Pons (tissue), 1 donor: ENCODE measurements at regions not wholly inside any gene's neighbourhood (a gene's known extent, or its start where the extent isn't known, plus 50 kb on each side); places are given as distances from the start of the nearest gene placed in this dataset.

Source experiments
- DNase-seq: peaks from one replicate; pipeline ENCODE4 v3.0.0-alpha.2; 2016; ENCODE audit warnings: low spot score

DNA sequence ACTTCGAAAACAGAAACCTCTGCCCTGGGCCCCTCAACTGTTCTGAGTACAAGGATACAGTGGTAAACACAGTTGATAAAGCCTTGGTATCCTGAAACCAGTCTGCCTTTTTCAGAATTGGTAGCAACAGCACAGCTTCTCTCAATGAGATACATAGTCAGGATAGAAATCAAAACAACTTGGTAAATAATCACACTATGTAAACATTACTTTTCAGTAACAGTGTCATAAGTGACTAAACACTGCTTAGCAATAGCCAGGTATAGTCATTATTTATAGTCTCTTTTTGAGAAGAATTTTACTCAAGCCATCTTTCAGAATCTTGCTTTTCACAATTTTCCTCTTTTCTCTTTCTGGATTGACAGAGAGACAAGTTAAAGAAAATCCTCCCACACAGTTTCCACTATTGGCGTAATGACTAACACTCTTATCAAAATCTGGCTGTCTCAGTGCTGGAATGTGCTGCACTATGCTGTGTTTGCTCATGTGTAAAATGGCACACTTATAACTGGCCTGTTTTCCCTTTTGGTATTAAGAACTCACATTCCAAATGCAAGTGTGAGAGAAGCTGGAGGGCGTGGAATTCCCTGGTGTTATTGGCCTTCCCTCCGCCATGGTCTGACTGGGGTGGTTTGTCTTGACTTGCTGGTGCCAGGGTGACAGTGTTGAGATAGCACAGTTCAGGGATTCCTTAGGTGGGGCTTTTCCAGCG is 368.8 kb downstream of the TDRD3 start:
- no peak for DNase-seq

DNA sequence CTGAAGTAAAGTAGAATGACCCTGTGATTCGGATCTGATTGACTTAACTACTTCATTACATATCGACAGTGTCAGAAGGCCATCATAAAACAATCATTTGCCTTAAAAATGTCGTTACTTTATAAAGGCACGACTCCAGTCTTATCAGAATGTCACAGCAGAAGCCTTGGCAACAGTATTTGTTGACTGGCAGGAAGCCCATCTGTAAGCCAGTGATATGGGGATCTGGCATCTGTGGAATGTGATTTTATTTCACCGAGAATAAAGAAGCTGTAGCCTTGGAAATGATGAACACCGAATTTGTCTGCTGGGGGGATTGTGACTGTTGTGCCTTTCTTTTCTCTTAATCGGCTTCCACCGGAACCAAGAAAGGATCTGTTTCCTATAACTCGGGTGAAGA is 362.5 kb downstream of the TDRD3 start:
- DNase-seq = no peak

DNA sequence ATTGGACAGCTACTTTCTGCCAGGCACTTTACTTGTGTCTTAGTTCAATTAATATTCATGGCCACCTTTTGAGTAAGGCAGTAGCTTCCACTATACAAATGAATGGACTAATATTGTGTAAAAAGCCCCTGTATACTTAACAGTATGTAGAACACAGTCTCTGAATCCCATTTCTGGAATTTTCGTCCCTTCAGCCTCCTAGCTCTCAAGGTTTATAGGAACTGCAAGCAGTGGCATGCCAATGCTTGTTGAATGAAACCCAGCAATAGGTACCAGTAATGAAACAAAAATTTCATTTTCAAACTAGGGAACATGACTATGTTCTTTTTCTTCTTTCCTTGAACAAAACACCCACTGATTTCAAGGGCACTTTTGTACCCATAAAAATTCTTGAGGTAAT is 361.6 kb downstream of the TDRD3 start:
- DNase-seq = no peak

DNA sequence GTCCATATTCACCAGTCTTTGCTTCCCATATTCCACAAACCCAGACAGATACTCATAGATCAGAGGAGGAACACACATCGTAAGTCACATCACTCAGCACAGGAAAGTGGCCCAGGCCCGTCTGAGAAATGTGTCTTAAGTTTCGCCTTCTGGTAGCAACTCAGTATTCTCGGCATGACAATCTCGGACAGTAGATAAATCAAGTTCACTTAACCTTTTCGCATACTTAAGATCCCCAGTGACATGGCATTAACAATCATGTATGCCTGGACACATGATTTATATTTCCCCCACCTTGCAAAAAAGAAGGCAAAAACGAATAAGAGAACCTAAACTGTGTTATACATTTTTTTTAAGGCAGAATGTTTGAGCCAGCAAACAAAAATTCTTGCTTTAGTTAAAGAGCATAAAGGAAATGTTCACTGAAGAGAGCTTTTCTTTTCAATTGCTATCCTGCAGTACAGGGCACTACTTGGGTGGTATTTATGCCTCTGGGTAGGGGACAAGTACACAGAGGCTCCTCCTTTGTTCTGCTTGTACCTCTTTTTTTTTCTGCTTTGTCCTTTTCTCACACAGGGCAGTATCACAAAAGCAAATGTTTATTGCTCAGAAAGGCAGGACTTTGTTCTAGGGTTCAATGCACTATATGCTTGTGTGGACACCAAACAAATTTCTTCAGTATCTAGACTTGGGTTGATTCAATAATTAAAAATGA is 360.6 kb downstream of the TDRD3 start:
- DNase-seq = no peak

DNA sequence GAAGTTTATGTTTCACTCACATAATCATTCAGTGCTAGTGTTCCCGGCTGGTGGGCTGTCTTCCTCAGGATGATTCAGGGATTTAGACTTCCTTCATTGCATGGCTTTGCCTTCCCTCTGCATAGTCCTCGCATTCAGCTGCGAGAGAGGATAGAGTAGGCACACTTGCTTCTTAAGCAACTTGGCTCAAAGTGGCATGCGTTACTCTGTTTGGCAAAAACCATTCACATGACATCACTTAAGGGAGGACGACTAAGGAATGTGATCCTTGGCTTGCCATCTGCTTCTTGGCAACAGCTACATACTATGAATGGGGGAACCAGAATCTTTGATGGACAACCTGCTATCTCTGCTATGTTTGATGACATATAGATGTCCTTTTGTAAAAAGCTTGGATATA is 359.3 kb downstream of the TDRD3 start:
- DNase-seq = no peak

DNA sequence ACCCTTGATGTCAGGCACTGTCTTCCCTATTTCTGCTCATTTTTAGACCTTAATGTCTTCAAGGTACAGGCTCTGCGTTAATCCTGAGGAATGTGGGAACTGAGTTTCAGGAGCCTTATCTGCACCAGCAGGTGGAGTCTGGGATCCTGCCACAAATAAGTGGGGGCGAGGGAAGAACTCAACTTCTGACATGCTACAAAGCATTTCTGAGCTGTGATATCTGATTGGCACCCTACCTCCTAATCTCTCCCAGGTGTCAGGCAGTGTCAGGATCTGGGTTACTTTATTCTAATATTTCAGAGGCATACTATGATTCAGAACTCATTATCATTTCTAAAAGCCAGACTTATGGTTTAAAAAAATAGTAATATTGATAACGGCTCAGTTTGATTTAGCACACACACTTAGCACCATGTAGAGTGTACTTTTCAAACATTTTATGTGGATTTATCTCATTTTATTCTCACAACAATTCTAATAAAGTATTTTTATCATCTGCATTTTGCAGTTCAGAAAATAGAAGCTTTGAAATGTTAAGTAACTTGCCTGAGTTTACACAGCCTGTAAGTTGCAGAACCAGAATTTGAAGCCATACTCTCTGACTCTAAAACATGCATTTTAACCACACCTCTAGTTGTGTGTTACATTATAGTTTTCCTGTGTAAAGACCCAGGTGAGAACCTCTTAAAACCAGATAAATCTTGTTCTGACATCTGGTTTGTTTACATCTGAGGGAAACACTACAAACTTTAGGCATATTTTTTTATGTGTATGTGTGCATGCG is 358.6 kb downstream of the TDRD3 start:
- DNase-seq = no peak

DNA sequence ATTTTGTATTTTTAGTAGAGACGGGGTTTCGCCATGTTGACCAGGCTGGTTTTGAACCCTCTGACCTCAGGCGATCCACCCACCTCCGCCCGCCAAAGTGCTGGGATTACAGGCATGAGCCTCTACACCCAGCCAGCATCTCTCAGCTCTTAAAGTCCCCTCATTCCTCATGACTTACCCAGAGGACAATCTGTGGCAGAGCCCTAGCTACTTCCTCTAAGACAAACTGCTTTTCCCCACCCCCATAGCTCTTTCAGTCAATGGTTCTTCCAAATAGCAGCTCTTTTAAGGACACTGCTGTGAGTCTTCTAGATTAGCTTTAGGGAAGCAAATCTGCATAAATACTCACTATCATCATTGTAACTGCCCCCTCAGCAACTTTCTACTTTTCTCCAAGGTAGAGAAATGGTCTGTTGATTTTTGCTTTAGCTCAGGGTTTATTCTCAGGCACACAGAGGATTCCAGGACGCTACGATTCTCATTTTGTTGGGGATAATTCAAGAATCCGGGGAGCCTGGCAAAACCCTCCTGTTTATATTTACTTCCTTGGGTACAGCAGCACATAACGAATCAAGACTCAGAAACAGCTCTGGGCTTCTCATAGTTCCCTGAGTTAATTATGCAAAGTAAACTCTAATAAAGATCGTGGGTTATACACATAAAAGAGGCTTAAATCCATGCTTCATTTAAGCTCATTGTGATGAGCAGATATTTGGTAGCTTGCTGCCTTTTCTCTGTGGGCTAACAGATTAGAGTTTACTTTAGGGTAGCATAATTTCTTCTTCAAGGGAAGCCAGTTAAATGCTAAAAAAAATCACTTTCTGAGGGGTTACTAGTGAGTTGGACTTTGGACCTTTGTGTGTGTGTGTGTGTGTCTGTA is 357.4 kb downstream of the TDRD3 start:
- DNase-seq = no peak

DNA sequence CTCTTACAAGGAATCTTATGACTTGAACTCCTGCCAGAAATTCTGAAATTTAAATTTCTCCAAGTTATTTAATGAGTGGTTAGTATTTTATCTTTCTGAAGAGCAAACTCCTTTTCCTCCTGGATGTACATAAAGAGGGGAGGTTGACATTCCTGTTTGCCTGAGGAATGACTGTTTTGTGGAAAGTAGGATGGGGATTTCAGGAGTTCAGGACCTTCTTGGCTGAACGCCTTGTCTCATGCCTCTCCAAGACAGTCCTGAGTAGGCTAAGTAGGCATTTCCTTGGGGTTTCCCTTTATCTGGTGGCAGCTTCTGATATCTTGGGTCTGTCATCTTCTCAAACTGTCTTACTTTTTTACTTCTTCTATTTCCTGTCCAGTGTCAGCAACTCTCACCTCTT is 356.6 kb downstream of the TDRD3 start:
- DNase-seq = no peak

DNA sequence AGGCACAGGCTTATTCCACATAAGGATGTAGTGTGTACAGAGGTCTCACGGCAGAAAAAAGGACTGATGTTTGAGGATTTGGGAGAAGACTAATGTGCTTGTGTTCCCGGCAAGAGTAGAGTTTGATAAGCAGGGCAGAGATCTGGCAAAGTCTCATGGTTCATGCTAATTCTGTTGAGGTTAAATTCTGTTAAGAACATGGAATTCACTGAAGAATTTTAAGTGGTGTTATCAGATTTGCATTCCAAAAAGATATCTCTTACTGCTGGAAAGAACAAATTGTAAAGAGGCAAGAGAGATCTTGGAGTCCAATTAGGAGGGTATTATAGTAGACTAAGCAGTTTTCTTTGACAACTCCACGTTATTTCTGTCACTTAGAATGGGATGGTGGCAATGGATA is 348.3 kb downstream of the TDRD3 start:
- DNase-seq = no peak

DNA sequence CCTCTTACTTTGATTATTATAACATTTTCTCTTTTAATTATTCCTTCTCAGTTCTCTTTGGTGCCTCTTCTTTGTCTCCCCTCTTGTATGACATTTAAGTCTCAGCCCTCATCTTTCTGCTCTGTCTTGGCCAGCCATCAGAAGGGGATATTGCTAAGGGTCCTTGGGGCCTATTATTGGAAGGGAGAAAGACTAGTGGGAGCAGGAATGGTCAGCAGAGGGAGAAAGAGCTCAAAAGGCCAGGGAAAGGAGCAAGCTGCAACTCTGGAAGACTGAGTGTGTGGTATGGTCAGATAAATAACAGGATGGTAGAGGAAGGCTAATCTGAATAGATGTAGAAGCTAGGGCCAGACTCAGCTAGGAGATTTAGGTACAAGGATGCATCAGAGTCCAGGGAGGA is 336.9 kb downstream of the TDRD3 start:
- DNase-seq = no peak

DNA sequence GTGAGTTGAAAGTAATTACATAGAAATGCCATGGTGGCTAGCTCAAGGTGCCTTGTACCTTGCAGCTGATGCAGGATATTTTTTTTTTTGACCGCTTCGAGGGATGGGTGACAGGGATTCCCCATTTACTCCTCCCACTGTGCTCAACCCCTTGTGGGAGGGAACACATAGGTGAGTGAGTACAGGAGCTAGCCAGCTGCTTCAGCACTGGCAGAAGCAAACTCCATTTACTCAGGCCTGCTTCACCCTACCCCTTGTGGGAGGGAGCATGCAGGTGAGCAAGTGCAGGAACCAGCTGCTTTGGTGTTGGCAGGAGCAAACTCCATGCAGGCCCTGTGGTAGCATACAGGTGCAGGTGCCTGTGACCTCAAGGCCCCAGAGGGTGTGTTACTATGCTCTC is 330.1 kb downstream of the TDRD3 start:
- DNase-seq = no peak

DNA sequence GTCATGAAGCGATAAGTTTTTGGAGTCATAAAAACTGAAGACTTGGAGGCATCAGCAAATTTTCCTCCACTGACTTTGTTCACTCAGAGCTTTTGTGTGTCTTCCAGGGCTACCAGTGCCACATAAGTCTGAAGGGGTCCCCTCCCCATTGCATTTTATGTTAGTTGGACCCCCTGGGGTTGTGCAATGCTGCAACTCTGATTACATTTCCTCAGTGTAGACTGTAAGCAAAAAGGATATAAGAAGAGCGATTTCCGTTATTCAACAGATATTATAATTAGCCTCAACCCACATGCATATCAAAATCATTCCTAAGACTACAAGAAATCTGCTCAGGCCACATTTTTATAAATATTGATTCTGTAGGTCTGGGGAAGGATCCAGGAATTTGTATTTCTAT is 324.0 kb downstream of the TDRD3 start:
- no peak for DNase-seq

DNA sequence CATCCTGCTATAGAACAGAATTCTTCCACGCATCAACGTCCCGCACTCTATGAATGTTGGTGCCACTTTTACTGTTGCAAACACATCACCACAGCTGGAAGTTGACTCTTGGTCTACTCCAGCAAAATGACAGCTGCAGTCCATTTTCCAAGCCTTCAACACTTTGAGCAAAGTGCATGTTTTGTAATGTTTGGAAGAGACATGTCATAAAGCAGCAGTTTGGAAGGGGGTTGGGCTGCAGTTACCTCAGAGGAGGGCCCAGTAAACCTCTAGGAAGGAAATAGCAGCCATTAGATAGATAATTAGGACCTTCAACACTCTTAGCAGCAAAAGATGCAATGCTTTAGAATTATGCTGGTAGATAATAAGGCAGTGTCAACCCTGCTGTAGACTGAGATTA is 323.6 kb downstream of the TDRD3 start:
- DNase-seq = no peak

DNA sequence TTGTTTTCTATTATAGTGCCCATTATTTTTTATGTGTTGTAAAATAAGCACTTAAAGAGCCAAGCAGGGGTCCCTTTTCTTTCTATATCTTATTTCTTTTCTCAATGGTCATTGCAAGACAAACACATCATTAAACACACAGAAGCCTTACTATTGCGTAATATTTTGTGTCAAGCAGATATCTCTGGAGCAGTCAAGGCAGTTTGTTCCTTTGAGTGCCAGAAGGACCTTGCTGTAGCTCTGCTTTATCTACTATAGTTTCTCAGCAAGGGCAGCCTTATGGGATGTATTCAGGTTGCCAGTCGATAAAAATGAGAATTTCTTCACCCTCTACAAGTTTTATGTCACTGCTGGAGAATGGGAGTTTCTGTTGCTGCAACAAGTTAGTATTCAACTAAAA is 319.3 kb downstream of the TDRD3 start:
- DNase-seq = no peak

DNA sequence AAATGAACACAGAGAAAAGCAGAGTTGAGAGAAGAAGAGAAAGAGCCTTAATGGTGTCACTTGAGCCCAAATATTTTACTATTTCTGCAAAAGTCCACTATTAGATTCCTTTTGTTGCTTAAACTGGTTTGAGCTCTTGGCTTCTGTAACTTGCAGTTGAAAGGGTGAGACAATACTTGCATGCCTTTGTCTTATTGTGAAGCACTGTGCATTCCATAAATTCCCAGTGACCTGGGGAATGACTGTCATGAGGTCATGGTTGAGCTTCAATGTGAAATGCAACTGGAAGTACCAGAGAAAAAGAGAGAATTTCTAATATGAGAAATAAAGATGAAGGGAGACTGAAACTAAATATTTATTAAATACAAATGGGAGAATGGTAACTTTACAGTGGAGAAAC is 310.9 kb downstream of the TDRD3 start:
- no peak for DNase-seq

DNA sequence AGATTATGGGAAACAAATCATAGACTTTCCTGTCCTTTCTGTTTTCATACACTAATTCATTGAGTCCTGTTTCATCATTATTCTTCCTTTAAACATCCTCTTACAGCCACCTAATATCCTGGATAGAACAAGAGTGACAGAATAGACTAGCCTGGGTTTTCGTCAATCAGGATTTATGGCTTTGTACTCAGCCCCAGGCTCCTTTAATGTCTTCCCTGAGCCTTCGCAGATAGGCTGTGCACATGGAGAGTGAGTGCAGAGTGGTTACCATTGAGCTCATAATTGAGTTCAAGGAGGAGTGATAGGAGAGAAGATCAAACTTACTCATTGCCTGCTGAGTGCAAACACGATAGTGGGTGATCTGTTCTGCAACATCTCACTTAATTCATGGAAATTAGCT is 304.9 kb downstream of the TDRD3 start:
- no peak for DNase-seq

DNA sequence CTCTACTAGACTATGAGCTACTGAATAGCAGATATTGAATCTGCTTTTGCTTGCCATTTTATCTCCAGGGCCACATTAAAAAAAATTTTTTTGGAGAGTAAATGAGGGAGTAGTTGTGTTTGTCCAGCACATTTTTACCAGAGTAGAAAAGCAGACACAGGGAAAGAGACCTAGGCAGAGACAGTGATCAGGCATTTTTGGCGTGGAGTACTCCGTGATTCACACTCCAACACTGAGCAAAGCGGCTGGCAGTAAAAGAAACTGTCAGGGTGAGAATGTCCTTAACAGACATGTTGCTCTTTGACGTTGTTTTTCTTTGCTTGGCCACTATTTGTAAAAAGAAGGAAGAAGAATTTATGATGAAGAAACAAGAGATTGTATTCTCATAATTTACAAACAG is 304.0 kb downstream of the TDRD3 start:
- no peak for DNase-seq

DNA sequence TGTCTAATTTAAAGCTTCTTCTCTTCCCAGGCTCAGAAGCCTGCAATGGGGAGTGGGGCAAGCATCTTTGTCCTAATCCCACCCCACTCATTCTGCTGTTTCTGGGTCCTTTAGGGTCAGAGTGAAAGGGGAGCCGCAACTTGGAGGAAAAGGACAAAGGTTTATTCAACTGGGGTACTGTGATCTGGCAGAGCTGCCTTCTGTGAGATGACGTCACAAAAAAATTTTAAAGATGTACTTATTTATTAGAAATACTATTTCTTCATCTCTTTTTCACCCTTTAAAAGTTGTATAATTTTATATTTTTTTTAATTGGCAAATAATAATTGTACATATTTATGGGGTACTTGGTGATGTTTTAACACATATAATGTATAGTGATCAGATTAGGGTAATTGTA is 302.6 kb downstream of the TDRD3 start:
- DNase-seq = no peak

DNA sequence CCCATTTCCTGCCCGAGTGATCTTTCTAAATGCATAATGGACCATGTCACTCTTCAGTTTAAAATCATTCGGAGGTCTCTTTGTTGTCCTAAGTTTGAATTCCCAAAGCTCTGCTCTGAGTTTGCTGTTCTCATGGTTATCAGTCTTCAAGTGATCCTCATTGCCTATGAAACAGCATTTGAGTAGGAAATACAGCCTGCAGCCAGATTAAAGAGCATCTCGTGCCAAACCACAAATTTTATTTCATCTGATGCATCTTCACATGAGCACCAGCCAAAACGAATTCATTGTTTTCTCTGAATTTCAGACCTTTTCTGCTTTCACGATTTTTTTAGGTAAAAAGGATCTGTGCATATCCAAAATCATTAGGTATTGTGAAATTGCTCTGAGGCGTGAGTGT is 299.6 kb downstream of the TDRD3 start:
- DNase-seq = no peak

DNA sequence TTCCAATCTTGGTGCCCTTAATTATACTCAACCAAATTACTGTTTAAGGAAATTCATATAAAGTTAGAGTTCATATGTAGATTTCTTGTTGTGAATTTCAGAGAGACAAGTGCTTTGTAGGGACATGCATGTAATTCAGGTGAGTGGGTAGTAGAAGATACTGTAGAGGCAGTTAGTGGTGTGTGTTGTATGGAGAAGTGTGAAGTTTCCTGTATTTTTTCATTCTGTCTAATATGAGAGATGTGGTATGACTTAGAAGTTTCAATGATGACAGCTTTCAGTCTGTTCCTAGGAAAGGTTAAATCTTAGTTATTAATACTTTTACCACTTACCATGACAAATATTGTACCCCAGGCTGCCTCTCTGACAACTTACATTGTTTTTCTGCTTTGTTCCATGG is 294.2 kb downstream of the TDRD3 start:
- DNase-seq = no peak

DNA sequence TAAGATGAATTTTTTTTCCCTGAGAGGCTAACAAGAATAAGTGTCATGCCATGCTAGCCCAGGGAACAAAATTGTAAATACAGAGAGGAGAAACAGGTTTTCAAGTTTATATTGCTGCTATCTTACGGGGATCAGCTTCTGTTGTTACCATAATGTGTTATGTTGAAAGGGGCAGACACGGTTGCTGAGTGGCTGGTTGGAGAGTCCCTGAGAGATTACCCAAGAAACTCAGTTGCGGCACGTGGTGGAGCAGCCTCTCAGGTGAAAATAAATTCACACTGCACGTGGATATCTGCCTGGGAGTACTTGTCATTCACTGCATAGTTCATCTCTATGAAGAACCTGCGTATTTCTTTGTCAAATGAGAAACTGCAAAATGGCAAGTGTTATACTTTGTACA is 293.6 kb downstream of the TDRD3 start:
- DNase-seq = no peak

DNA sequence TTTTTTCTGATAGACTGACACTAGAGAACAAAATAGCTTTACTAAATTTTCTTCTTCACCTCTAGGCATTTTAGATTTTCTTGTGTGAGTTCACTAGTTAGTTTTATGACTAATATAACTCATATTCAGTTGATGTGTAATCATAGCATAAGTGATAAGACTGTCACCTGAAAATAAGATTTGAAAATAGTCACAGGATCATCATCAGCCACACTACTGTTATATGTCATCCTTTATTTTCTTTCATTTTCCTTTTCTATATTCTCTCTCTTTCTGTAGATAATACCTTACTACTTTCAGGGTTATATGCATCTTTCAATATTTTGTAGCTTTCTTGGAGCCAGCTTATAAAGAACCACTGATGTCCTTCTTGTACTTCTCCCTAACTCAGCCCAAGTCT is 292.6 kb downstream of the TDRD3 start:
- DNase-seq = no peak
